ENCODE measurements at regions not wholly inside any gene's neighbourhood (a gene's known extent, or its start where the extent isn't known, plus 50 kb on each side); places are given as distances from the start of the nearest gene placed in this dataset.

GRCh38 chr2:64829525-64829924 is 159.7 kb upstream of the SLC1A4 start:
- intact Hi-C loops (cut with micrococcal nuclease; ENCODE audit: unreplicated experiment), result no loop called here
- H3K27me3 ChIP-seq (ENCODE audit: control insufficient read depth in 1 of 2, insufficient read depth in 2 of 2, low read length in 2 of 2), result peaks cover 0 to 13% of the 10 kb centered on the region in 2 experiments; a peak in 1 of 5 replicates
- DNase-seq (ENCODE audit: low spot score) (no peak), FAIRE-seq (no peak), ATAC-seq (no peak)
- ChIA-PET POLR2A (no interaction called here), CTCF (ENCODE audit: low intra/inter-chr PET ratio, low total read pairs) (no interaction called here)
- no peak for TF ChIP-seq BATF2 (CRISPR knock-in tag; IDR thresholded peaks at IDR 0.05)
- TF ChIP-seq, protein P1, sequence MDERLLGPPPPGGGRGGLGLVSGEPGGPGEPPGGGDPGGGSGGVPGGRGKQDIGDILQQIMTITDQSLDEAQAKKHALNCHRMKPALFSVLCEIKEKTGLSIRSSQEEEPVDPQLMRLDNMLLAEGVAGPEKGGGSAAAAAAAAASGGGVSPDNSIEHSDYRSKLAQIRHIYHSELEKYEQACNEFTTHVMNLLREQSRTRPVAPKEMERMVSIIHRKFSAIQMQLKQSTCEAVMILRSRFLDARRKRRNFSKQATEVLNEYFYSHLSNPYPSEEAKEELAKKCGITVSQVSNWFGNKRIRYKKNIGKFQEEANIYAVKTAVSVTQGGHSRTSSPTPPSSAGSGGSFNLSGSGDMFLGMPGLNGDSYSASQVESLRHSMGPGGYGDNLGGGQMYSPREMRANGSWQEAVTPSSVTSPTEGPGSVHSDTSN (CRISPR knock-in tag; IDR thresholded peaks at IDR 0.05), result no peak
- no peak for TF ChIP-seq HES4 (CRISPR knock-in tag; IDR thresholded peaks at IDR 0.05; ENCODE audit: borderline replicate concordance)
- no peak for TF ChIP-seq ZNF768 (CRISPR knock-in tag; IDR thresholded peaks at IDR 0.05)
- no peak for TF ChIP-seq NR2F6 (IDR thresholded peaks at IDR 0.05)
- TF ChIP-seq NR2F6 (CRISPR knock-in tag; IDR thresholded peaks at IDR 0.05), result no peak
- TF ChIP-seq SIN3B (IDR thresholded peaks at IDR 0.05; ENCODE audit: low read length), result no peak
- TF ChIP-seq ZNF343 (CRISPR knock-in tag; IDR thresholded peaks at IDR 0.05), result no peak
- no peak for TF ChIP-seq MEIS2 (CRISPR knock-in tag; IDR thresholded peaks at IDR 0.05)
- no peak for TF ChIP-seq ZNF530 (CRISPR knock-in tag; IDR thresholded peaks at IDR 0.05; ENCODE audit: low read depth)
- no peak for TF ChIP-seq RFX3 (CRISPR knock-in tag; IDR thresholded peaks at IDR 0.05)
- TF ChIP-seq IRX3 (CRISPR knock-in tag; IDR thresholded peaks at IDR 0.05; ENCODE audit: borderline replicate concordance, low read depth), result no peak
- TF ChIP-seq, protein P2, sequence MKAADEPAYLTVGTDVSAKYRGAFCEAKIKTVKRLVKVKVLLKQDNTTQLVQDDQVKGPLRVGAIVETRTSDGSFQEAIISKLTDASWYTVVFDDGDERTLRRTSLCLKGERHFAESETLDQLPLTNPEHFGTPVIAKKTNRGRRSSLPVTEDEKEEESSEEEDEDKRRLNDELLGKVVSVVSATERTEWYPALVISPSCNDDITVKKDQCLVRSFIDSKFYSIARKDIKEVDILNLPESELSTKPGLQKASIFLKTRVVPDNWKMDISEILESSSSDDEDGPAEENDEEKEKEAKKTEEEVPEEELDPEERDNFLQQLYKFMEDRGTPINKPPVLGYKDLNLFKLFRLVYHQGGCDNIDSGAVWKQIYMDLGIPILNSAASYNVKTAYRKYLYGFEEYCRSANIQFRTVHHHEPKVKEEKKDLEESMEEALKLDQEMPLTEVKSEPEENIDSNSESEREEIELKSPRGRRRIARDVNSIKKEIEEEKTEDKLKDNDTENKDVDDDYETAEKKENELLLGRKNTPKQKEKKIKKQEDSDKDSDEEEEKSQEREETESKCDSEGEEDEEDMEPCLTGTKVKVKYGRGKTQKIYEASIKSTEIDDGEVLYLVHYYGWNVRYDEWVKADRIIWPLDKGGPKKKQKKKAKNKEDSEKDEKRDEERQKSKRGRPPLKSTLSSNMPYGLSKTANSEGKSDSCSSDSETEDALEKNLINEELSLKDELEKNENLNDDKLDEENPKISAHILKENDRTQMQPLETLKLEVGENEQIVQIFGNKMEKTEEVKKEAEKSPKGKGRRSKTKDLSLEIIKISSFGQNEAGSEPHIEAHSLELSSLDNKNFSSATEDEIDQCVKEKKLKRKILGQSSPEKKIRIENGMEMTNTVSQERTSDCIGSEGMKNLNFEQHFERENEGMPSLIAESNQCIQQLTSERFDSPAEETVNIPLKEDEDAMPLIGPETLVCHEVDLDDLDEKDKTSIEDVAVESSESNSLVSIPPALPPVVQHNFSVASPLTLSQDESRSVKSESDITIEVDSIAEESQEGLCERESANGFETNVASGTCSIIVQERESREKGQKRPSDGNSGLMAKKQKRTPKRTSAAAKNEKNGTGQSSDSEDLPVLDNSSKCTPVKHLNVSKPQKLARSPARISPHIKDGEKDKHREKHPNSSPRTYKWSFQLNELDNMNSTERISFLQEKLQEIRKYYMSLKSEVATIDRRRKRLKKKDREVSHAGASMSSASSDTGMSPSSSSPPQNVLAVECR (CRISPR knock-in tag; IDR thresholded peaks at IDR 0.05; ENCODE audit: borderline replicate concordance), result no peak
- no peak for TF ChIP-seq ZNF781 (CRISPR knock-in tag; IDR thresholded peaks at IDR 0.05; ENCODE audit: borderline replicate concordance, not compliant biosample characterization)
- no peak for TF ChIP-seq AGO1 (IDR thresholded peaks at IDR 0.05; ENCODE audit: low read depth, low read length, poor library complexity, severe bottlenecking)
- TF ChIP-seq, protein P3, sequence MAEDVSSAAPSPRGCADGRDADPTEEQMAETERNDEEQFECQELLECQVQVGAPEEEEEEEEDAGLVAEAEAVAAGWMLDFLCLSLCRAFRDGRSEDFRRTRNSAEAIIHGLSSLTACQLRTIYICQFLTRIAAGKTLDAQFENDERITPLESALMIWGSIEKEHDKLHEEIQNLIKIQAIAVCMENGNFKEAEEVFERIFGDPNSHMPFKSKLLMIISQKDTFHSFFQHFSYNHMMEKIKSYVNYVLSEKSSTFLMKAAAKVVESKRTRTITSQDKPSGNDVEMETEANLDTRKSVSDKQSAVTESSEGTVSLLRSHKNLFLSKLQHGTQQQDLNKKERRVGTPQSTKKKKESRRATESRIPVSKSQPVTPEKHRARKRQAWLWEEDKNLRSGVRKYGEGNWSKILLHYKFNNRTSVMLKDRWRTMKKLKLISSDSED (CRISPR knock-in tag; IDR thresholded peaks at IDR 0.05), result no peak
- no peaks in the 10 kb centered on the region for H4K20me1 ChIP-seq (ENCODE audit: insufficient read depth, low read length)
- no TSS peak for BruUV-seq (replicated peaks)
- in situ Hi-C loops (cut with HindIII; ENCODE audit: extremely low pct_ligation_motif_present, low pct_unique_long_range_greater_than_20kb), result no loop called here
- H3K4me2 ChIP-seq (ENCODE audit: low read depth, low read length), result no peak overlapping the region
- 67% methylated on average over 6 of the region's 6 CpGs for WGBS (ENCODE audit: low lambda C conversion rate)
- no peak overlapping the region for H2AFZ ChIP-seq (ENCODE audit: low read length)
- no peaks in the 10 kb centered on the region for H3K9me3 ChIP-seq (ENCODE audit: low read length)
- H3K36me3 ChIP-seq (replicated peaks in 1 of 2; ENCODE audit: control insufficient read depth in 1 of 2, insufficient read depth in 2 of 2, low read length in 2 of 2), result no peaks in the 10 kb centered on the region
- no peaks in the 10 kb centered on the region for H3K79me2 ChIP-seq (ENCODE audit: insufficient read depth, low read length)
- H3K4me3 ChIP-seq (replicated peaks in 1 of 3; ENCODE audit: insufficient read depth in 1 of 3, low read depth in 2 of 3, low read length in 3 of 3), result no peak overlapping the region
- no peak overlapping the region for H3K9ac ChIP-seq (ENCODE audit: insufficient read depth, low read depth, low read length)
- H3K27ac ChIP-seq (ENCODE audit: extremely low read length, insufficient read depth, low read length), result no peak overlapping the region
- H3K4me1 ChIP-seq (ENCODE audit: insufficient read depth, low read length), result peaks cover 35% of the 10 kb centered on the region

All from HepG2 (cell line).